RCC 7860 (cell line): ENCODE measurements at regions not wholly inside any gene's neighbourhood (a gene's known extent, or its start where the extent isn't known, plus 50 kb on each side); places are given as distances from the start of the nearest gene placed in this dataset.
"Not testable (repeated sequence)": the region's sequence is repeated elsewhere in the genome, so short reads cannot be mapped to it uniquely, and the experiment has no call there.

Experiments
- DNase-seq: peaks from one replicate; pipeline ENCODE4 v3.0.0-alpha.2; 2015; ENCODE audit warnings: low spot score
- FAIRE-seq: peaks from 2 replicates; lab custom pipeline; 2012; peaks lifted over from hg19 to GRCh38; lab: Jason Lieb, UNC

- FAIRE-seq (no peak), DNase-seq (no peak)
Measured at GRCh38 chr13:58955546-58956385, 1208.0 kb downstream of the DIAPH3 start.

- FAIRE-seq, DNase-seq: not testable (repeated sequence)
Measured at GRCh38 chr13:58958097-58958496, 1205.6 kb downstream of the DIAPH3 start.

GRCh38 chr13:58960888-58961287, 1202.8 kb downstream of the DIAPH3 start:
- no peak for DNase-seq
- FAIRE-seq, result no peak

- DNase-seq, result no peak
- FAIRE-seq, result no peak
Measured at GRCh38 chr13:58963321-58963720, 1200.4 kb downstream of the DIAPH3 start.

GRCh38 chr13:58964048-58964447, 1199.7 kb downstream of the DIAPH3 start:
- DNase-seq (no peak), FAIRE-seq (no peak)

GRCh38 chr13:58977085-58977484, 1186.6 kb downstream of the DIAPH3 start:
- no peak for FAIRE-seq

GRCh38 chr13:58978331-58978730, 1185.4 kb downstream of the DIAPH3 start:
- no peak for FAIRE-seq
- no peak for DNase-seq

More at GRCh38 chr13:58977085-58977484, 1186.6 kb downstream of the DIAPH3 start:
- no peak for DNase-seq

GRCh38 chr13:58979851-58980250, 1183.9 kb downstream of the DIAPH3 start:
- no peak for DNase-seq
- FAIRE-seq, result no peak

GRCh38 chr13:58985845-58986244, 1177.9 kb downstream of the DIAPH3 start:
- no peak for FAIRE-seq
- no peak for DNase-seq

- FAIRE-seq (no peak), DNase-seq (no peak)
Measured at GRCh38 chr13:58989556-58989955, 1174.2 kb downstream of the DIAPH3 start.

GRCh38 chr13:58991826-58992477, 1171.8 kb downstream of the DIAPH3 start:
- FAIRE-seq, result no peak
- DNase-seq, result no peak

GRCh38 chr13:58992478-58993042, 1171.2 kb downstream of the DIAPH3 start:
- FAIRE-seq, result no peak
- no peak for DNase-seq

- FAIRE-seq (no peak), DNase-seq (no peak)
Measured at GRCh38 chr13:58994077-58994476, 1169.7 kb downstream of the DIAPH3 start.

GRCh38 chr13:58994777-58995176, 1169.0 kb downstream of the DIAPH3 start:
- no peak for FAIRE-seq
- no peak for DNase-seq

GRCh38 chr13:58998716-58999115, 1165.0 kb downstream of the DIAPH3 start:
- no peak for FAIRE-seq
- DNase-seq, result no peak

- DNase-seq (no peak), FAIRE-seq (no peak)
Measured at GRCh38 chr13:58999851-59000250, 1163.9 kb downstream of the DIAPH3 start.

- FAIRE-seq (no peak), DNase-seq (no peak)
Measured at GRCh38 chr13:59000770-59001169, 1163.0 kb downstream of the DIAPH3 start.

GRCh38 chr13:59012731-59013130, 1151.0 kb downstream of the DIAPH3 start:
- DNase-seq, result no peak

GRCh38 chr13:59016250-59016649, 1147.5 kb downstream of the DIAPH3 start:
- no peak for FAIRE-seq

More at GRCh38 chr13:59012731-59013130, 1151.0 kb downstream of the DIAPH3 start:
- no peak for FAIRE-seq

GRCh38 chr13:59024434-59024833, 1139.3 kb downstream of the DIAPH3 start:
- DNase-seq, result no peak
- FAIRE-seq, result no peak

More at GRCh38 chr13:59016250-59016649, 1147.5 kb downstream of the DIAPH3 start:
- DNase-seq, result no peak

GRCh38 chr13:59034198-59034597, 1129.5 kb downstream of the DIAPH3 start:
- DNase-seq (no peak), FAIRE-seq (no peak)

- no peak for FAIRE-seq
- no peak for DNase-seq
Measured at GRCh38 chr13:59038824-59039223, 1124.9 kb downstream of the DIAPH3 start.
